Hepatocyte (in vitro differentiated cells): ENCODE measurements at regions not wholly inside any gene's neighbourhood (a gene's known extent, or its start where the extent isn't known, plus 50 kb on each side); places are given as distances from the start of the nearest gene placed in this dataset.

Experiments used
- EZH2 ChIP-seq: fragments of 200-600 bp; sonication (generic); IDR thresholded peaks from 2 replicates; pipeline ENCODE4 v1.6.1; 2016; ENCODE audit warnings: antibody characterized with exemption, mild to moderate bottlenecking, borderline replicate concordance
- EZH2phosphoT487 ChIP-seq: fragments of 200-600 bp; sonication (generic); IDR thresholded peaks from one replicate; pipeline ENCODE4 v1.6.1; 2018; ENCODE audit warnings: antibody characterized with exemption, mild to moderate bottlenecking, low read depth, moderate library complexity; ENCODE audit not compliant: unreplicated experiment, severe bottlenecking
- TF ChIP-seq, protein P1 (sequence below): fragments of 200-600 bp; sonication (generic); IDR thresholded peaks from 2 replicates; pipeline ENCODE4 v1.5.1; 2016; ENCODE audit warnings: antibody characterized with exemption, mild to moderate bottlenecking; ENCODE audit not compliant: poor library complexity

GRCh38 chr5:25427240-25427639 lies 782.5 kb upstream of the CDH10 start:
- TF ChIP-seq, protein P1, sequence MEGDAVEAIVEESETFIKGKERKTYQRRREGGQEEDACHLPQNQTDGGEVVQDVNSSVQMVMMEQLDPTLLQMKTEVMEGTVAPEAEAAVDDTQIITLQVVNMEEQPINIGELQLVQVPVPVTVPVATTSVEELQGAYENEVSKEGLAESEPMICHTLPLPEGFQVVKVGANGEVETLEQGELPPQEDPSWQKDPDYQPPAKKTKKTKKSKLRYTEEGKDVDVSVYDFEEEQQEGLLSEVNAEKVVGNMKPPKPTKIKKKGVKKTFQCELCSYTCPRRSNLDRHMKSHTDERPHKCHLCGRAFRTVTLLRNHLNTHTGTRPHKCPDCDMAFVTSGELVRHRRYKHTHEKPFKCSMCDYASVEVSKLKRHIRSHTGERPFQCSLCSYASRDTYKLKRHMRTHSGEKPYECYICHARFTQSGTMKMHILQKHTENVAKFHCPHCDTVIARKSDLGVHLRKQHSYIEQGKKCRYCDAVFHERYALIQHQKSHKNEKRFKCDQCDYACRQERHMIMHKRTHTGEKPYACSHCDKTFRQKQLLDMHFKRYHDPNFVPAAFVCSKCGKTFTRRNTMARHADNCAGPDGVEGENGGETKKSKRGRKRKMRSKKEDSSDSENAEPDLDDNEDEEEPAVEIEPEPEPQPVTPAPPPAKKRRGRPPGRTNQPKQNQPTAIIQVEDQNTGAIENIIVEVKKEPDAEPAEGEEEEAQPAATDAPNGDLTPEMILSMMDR, result no peak
- TF ChIP-seq EZH2, result no peak
- no peak for TF ChIP-seq EZH2phosphoT487
